Esophagus muscularis mucosa (tissue), 3 donors: ENCODE measurements at regions not wholly inside any gene's neighbourhood (a gene's known extent, or its start where the extent isn't known, plus 50 kb on each side); places are given as distances from the start of the nearest gene placed in this dataset.

Experiments used
- POLR2A ChIP-seq: fragments of 450-650 bp; IDR thresholded peaks from one replicate; pipeline ENCODE4 v1.6.1; 2017; ENCODE audit warnings: antibody characterized with exemption, moderate library complexity, mild to moderate bottlenecking, low read depth
- TF ChIP-seq, protein P1 (sequence below), 3 experiments: fragments of 200-600 bp in 2 of 3; fragments of 450-650 bp in 1 of 3; sonication (generic) in 2 of 3; IDR thresholded peaks; one replicate each; pipeline ENCODE4 v1.5.1; 2017 to 2019; ENCODE audit warnings: antibody characterized with exemption in 3 of 3, mild to moderate bottlenecking in 2 of 3, moderate library complexity in 1 of 3

- no peak for TF ChIP-seq POLR2A
- TF ChIP-seq, protein P1, sequence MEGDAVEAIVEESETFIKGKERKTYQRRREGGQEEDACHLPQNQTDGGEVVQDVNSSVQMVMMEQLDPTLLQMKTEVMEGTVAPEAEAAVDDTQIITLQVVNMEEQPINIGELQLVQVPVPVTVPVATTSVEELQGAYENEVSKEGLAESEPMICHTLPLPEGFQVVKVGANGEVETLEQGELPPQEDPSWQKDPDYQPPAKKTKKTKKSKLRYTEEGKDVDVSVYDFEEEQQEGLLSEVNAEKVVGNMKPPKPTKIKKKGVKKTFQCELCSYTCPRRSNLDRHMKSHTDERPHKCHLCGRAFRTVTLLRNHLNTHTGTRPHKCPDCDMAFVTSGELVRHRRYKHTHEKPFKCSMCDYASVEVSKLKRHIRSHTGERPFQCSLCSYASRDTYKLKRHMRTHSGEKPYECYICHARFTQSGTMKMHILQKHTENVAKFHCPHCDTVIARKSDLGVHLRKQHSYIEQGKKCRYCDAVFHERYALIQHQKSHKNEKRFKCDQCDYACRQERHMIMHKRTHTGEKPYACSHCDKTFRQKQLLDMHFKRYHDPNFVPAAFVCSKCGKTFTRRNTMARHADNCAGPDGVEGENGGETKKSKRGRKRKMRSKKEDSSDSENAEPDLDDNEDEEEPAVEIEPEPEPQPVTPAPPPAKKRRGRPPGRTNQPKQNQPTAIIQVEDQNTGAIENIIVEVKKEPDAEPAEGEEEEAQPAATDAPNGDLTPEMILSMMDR (IDR thresholded peaks at IDR 0.05), result no peak
Measured at GRCh38 chr2:34029073-34029472, 430.0 kb upstream of the FAM98A start.
